ENCODE measurements at regions not wholly inside any gene's neighbourhood (a gene's known extent, or its start where the extent isn't known, plus 50 kb on each side); places are given as distances from the start of the nearest gene placed in this dataset.

GRCh38 chr4:149017002-149017734, 575.0 kb upstream of the NR3C2 start:
- TF ChIP-seq CTCF (conservative IDR thresholded peaks at IDR 0.05; ENCODE audit: low read depth, low read length) = no peak
- no peak for TF ChIP-seq EZH2 (IDR thresholded peaks at IDR 0.05; ENCODE audit: low read length, unreplicated experiment)

Data from PC-3 (cell line).